GM12878 (cell line): ENCODE measurements at regions not wholly inside any gene's neighbourhood (a gene's known extent, or its start where the extent isn't known, plus 50 kb on each side); places are given as distances from the start of the nearest gene placed in this dataset.

Experiments
- ATAC-seq: fragments of 200-7000 bp; cut with Tn5 transposase; 3 replicates; pipeline ENCODE4 v1.9.1; 2020; ENCODE audit warnings: mild to moderate bottlenecking, moderate library complexity
- BruUV-seq: library from RNA; stranded (reverse); fragments of 400-500 nt; replicated peaks from 2 replicates; lab custom pipeline; 2021; lab: Mats Ljungman, UMichigan
- CTCF ChIA-PET: fragments of 300-600 bp; sonication (Branson Sonifier 250); formaldehyde crosslinking; extraction: SDS; loops from one replicate; lab custom pipeline; 2021; ENCODE audit warnings: inconsistent platforms; lab: Yijun Ruan, JAX
- POLR2A ChIA-PET: fragments of 350-600 bp; formaldehyde crosslinking; extraction: SDS; loops from one replicate; lab custom pipeline; 2021; ENCODE audit warnings: inconsistent platforms; lab: Charles Lee
- RAD21 ChIA-PET: fragments of 300-600 bp; sonication (Branson Sonifier 250); formaldehyde crosslinking; loops from one replicate; lab custom pipeline; 2023; ENCODE audit warnings: antibody characterized with exemption; ENCODE audit not compliant: unreplicated experiment; lab: Charles Lee
- SMC1A ChIA-PET: fragments of 300-600 bp; sonication (Branson Sonifier 250); formaldehyde crosslinking; loops from one replicate; lab custom pipeline; 2023; ENCODE audit not compliant: unreplicated experiment, uncharacterized antibody; lab: Charles Lee
- DNase-seq: peaks from one replicate; pipeline ENCODE4 v3.0.0-alpha.2; 2011; ENCODE audit warnings: low read depth, low spot score
- FAIRE-seq: peaks from 3 replicates; lab custom pipeline; 2011; peaks lifted over from hg19 to GRCh38; lab: Jason Lieb, UNC
- H2AFZ ChIP-seq: 2 replicates; pipeline ENCODE4 v1.6.0; 2011; ENCODE audit warnings: low read depth, low read length, control low read depth; ENCODE audit not compliant: control insufficient read depth
- H3K27ac ChIP-seq: 2 replicates; pipeline ENCODE4 v1.5.1; 2011; ENCODE audit warnings: control low read depth; ENCODE audit not compliant: control insufficient read depth, insufficient read depth
- H3K27me3 ChIP-seq, 2 experiments: replicated peaks in 1 of 2; 2 replicates each; pipeline versions ENCODE4 v1.6.0 to v1.6.1; 2011; ENCODE audit warnings: low read length in 1 of 2; ENCODE audit not compliant: control insufficient read depth in 2 of 2, insufficient read depth in 2 of 2
- H3K36me3 ChIP-seq, 2 experiments: 2 replicates each; pipeline ENCODE4 v1.5.1; 2011; ENCODE audit warnings: low read length in 1 of 2; ENCODE audit not compliant: control insufficient read depth in 2 of 2, insufficient read depth in 2 of 2
- H3K4me1 ChIP-seq: 2 replicates; pipeline ENCODE4 v1.6.1; 2011; ENCODE audit warnings: mild to moderate bottlenecking, low read length, moderate library complexity, mixed read lengths; ENCODE audit not compliant: control insufficient read depth, insufficient read depth
- H3K4me2 ChIP-seq: 2 replicates; pipeline ENCODE4 v1.6.0; 2011; ENCODE audit warnings: control low read depth; ENCODE audit not compliant: control insufficient read depth, insufficient read depth
- H3K4me3 ChIP-seq: fragments of 200-600 bp; sonication (generic); 2 replicates; pipeline ENCODE4 v1.5.1; 2016
- H3K79me2 ChIP-seq: 2 replicates; pipeline ENCODE4 v1.6.0; 2011; ENCODE audit warnings: low read length; ENCODE audit not compliant: control insufficient read depth, insufficient read depth
- H3K9ac ChIP-seq: 2 replicates; pipeline ENCODE4 v1.8.0; 2011; ENCODE audit warnings: low read length, control low read depth, mixed read lengths; ENCODE audit not compliant: control insufficient read depth, insufficient read depth
- H3K9me3 ChIP-seq: replicated peaks from 3 replicates; pipeline ENCODE4 v1.5.1; 2011; ENCODE audit warnings: mild to moderate bottlenecking, low read length; ENCODE audit not compliant: control insufficient read depth, insufficient read depth
- H4K20me1 ChIP-seq: 2 replicates; pipeline ENCODE4 v1.6.0; 2011; ENCODE audit not compliant: control insufficient read depth, insufficient read depth
- CBFB ChIP-seq: IDR thresholded peaks from 2 replicates; pipeline ENCODE4 v1.6.1; 2016; ENCODE audit warnings: antibody characterized with exemption, low read depth
- CBX3 ChIP-seq: fragments of 200-600 bp; sonication (generic); IDR thresholded peaks from 2 replicates; pipeline ENCODE4 v1.6.1; 2016; ENCODE audit warnings: low read depth, borderline replicate concordance
- E2F8 ChIP-seq: fragments of 450-650 bp; IDR thresholded peaks from 2 replicates; pipeline ENCODE4 v1.6.1; 2018; ENCODE audit warnings: mild to moderate bottlenecking, low read depth, moderate library complexity; ENCODE audit not compliant: partially characterized antibody
- EP300 ChIP-seq, 2 experiments: fragments of 150-350 bp in 1 of 2; IDR thresholded peaks; 2 replicates each; pipeline ENCODE4 v1.6.1; 2011 to 2012; ENCODE audit warnings: low read depth in 2 of 2, low read length in 2 of 2, borderline replicate concordance in 1 of 2, improper control_type of control experiment in 1 of 2, inconsistent platforms in 1 of 2; ENCODE audit not compliant: control insufficient read depth in 1 of 2
- FOXK2 ChIP-seq: fragments of 450-650 bp; IDR thresholded peaks from 2 replicates; pipeline ENCODE4 v1.6.1; 2017; ENCODE audit warnings: mild to moderate bottlenecking, moderate library complexity
- HDAC2 ChIP-seq: fragments of 200-600 bp; sonication (generic); IDR thresholded peaks from 2 replicates; pipeline ENCODE4 v1.6.1; 2017
- IKZF1 ChIP-seq: fragments of 450-650 bp; conservative IDR thresholded peaks from 2 replicates; pipeline ENCODE4 v1.6.1; 2017; ENCODE audit warnings: antibody characterized with exemption, mild to moderate bottlenecking
- MEF2A ChIP-seq: IDR thresholded peaks from 2 replicates; pipeline ENCODE4 v1.6.1; 2011; ENCODE audit warnings: low read depth, mild to moderate bottlenecking, low read length, moderate library complexity; ENCODE audit not compliant: insufficient read depth
- MTA2 ChIP-seq: fragments of 450-650 bp; IDR thresholded peaks from 2 replicates; pipeline ENCODE4 v1.6.1; 2016; ENCODE audit warnings: low read depth, mild to moderate bottlenecking, moderate library complexity
- MYC ChIP-seq: IDR thresholded peaks from 2 replicates; pipeline ENCODE4 v1.6.1; 2011; ENCODE audit warnings: mild to moderate bottlenecking, low read length, moderate library complexity, inconsistent platforms; ENCODE audit not compliant: insufficient read depth, insufficient replicate concordance, insufficient read length, severe bottlenecking
- NFYA ChIP-seq: IDR thresholded peaks from 2 replicates; pipeline ENCODE4 v1.6.1; 2011; ENCODE audit warnings: low read depth, mild to moderate bottlenecking, low read length, improper control_type of control experiment, borderline replicate concordance
- NR2C2 ChIP-seq: IDR thresholded peaks from 2 replicates; pipeline ENCODE4 v1.6.1; 2011; ENCODE audit warnings: borderline replicate concordance, low read depth; ENCODE audit not compliant: control insufficient read depth, insufficient read length
- PAX5 ChIP-seq: IDR thresholded peaks from 2 replicates; pipeline ENCODE4 v1.6.1; 2011; ENCODE audit warnings: low read depth, low read length, borderline replicate concordance
- RELA ChIP-seq: fragments of 450-650 bp; IDR thresholded peaks from 2 replicates; pipeline ENCODE4 v1.8.0; 2014; ENCODE audit warnings: borderline replicate concordance; ENCODE audit not compliant: partially characterized antibody
- SIX5 ChIP-seq: IDR thresholded peaks from 2 replicates; pipeline ENCODE4 v1.6.1; 2011; ENCODE audit warnings: mild to moderate bottlenecking, low read depth, low read length, moderate library complexity; ENCODE audit not compliant: severe bottlenecking
- SMARCA5 ChIP-seq: fragments of 450-650 bp; IDR thresholded peaks from 2 replicates; pipeline ENCODE4 v1.6.1; 2017; ENCODE audit warnings: mild to moderate bottlenecking
- SRF ChIP-seq, 2 experiments: IDR thresholded peaks; 2 replicates each; pipeline ENCODE4 v1.6.1; 2011; ENCODE audit warnings: low read depth in 2 of 2, low read length in 2 of 2, mild to moderate bottlenecking in 1 of 2, moderate library complexity in 1 of 2
- SUPT20H ChIP-seq: IDR thresholded peaks from 2 replicates; pipeline ENCODE4 v1.6.1; 2011; ENCODE audit warnings: low read depth, mild to moderate bottlenecking, low read length, moderate library complexity, borderline replicate concordance; ENCODE audit not compliant: control insufficient read depth
- YY1 ChIP-seq: IDR thresholded peaks from 2 replicates; pipeline ENCODE4 v1.6.1; 2011; ENCODE audit warnings: low read depth, mild to moderate bottlenecking, low read length
- ZBTB11 ChIP-seq: fragments of 450-650 bp; formaldehyde crosslinking; IDR thresholded peaks from 2 replicates; pipeline ENCODE4 v1.5.0; 2022; ENCODE audit warnings: mild to moderate bottlenecking, missing genetic modification characterization
- WGBS: methylation state at CpG from one replicate; pipeline ENCODE4 v1.1.6; 2016; ENCODE audit warnings: low lambda C conversion rate; ENCODE audit not compliant: insufficient replicate concordance, insufficient coverage; ENCODE audit errors: missing lambda C conversion rate; 5-methylcytosine and 5-hydroxymethylcytosine counted together
- in situ Hi-C: fragments of 300-500 bp; cut with MboI; formaldehyde crosslinking; loops from 9 replicates; pipeline ENCODE4 v1.14.3; 2018; ENCODE audit warnings: mixed read lengths
- intact Hi-C: fragments of 100-400 bp; cut with micrococcal nuclease; formaldehyde crosslinking; loops from one replicate; pipeline ENCODE4 v1.14.2; 2022; ENCODE audit not compliant: unreplicated experiment

- BruUV-seq = no TSS peak
Observed at GRCh38 chr20:61166324-61166723, 85.7 kb upstream of the CDH4 start.

More at GRCh38 chr20:61166324-61166723, 85.7 kb upstream of the CDH4 start:
- Histone ChIP-seq H3K9me3 (no peaks in the 10 kb centered on the region), H3K4me3 (no peak overlapping the region), H3K4me1 (no peaks in the 10 kb centered on the region), H3K79me2 (no peaks in the 10 kb centered on the region), H2AFZ (no peak overlapping the region), H3K9ac (no peak overlapping the region), H4K20me1 (no peaks in the 10 kb centered on the region), H3K36me3 (no peaks in the 10 kb centered on the region), H3K27ac (no peak overlapping the region), H3K27me3 (no peaks in the 10 kb centered on the region), H3K4me2 (no peak overlapping the region)
- SMC1A ChIA-PET = no interaction called here
- DNase-seq = no peak
- CTCF ChIA-PET = no interaction called here
- RAD21 ChIA-PET = no interaction called here
- 5% methylated on average over 3 of the region's 3 CpGs for WGBS
- POLR2A ChIA-PET = no interaction called here
- in situ Hi-C loops = no loop called here
- intact Hi-C loops = no loop called here
- FAIRE-seq = no peak
- no peak for ATAC-seq
- no peak for TF ChIP-seq PAX5
- TF ChIP-seq SMARCA5 = no peak
- no peak for TF ChIP-seq FOXK2
- TF ChIP-seq MTA2 = no peak
- no peak for TF ChIP-seq SRF (IDR thresholded peaks at IDR 0.05; ENCODE audit: low read depth in 2 of 2, low read length in 2 of 2)
- TF ChIP-seq HDAC2 = no peak
- TF ChIP-seq MEF2A = no peak
- TF ChIP-seq E2F8 = no peak
- no peak for TF ChIP-seq IKZF1
- TF ChIP-seq CBX3 = no peak
- TF ChIP-seq YY1 = no peak
- TF ChIP-seq SIX5 = no peak
- TF ChIP-seq RELA = no peak
- TF ChIP-seq NFYA = no peak
- no peak for TF ChIP-seq MYC
- no peak for TF ChIP-seq ZBTB11 (CRISPR knock-in tag)
- TF ChIP-seq SUPT20H = no peak
- TF ChIP-seq NR2C2 = no peak
- no peak for TF ChIP-seq EP300 (IDR thresholded peaks at IDR 0.05; ENCODE audit: borderline replicate concordance in 1 of 2, control insufficient read depth in 1 of 2, low read depth in 2 of 2, low read length in 2 of 2)
- TF ChIP-seq CBFB = no peak
